ENCODE measurements at regions not wholly inside any gene's neighbourhood (a gene's known extent, or its start where the extent isn't known, plus 50 kb on each side); places are given as distances from the start of the nearest gene placed in this dataset.

- no peak overlapping the region for H3K4me2 ChIP-seq (replicated peaks; ENCODE audit: extremely low read depth, low read length, poor library complexity, severe bottlenecking)
- H3K36me3 ChIP-seq (replicated peaks in 1 of 2; ENCODE audit: control insufficient read depth in 1 of 2, insufficient read depth in 2 of 2, low read length in 2 of 2): no peaks in the 10 kb centered on the region
- no peaks in the 10 kb centered on the region for H3K36me3 Mint-ChIP-seq
- WGBS (ENCODE audit: insufficient coverage): 88% methylated on average over 2 of the region's 4 CpGs
- intact Hi-C loops (cut with micrococcal nuclease): no loop called here
- H3K9me3 ChIP-seq (replicated peaks in 1 of 2; ENCODE audit: control insufficient read depth in 1 of 2, insufficient read depth in 1 of 2, low read length in 2 of 2): peaks cover 2 to 3% of the 10 kb centered on the region in 2 donors
- H3K4me1 ChIP-seq (ENCODE audit: control insufficient read depth in 1 of 2, insufficient read depth in 2 of 2, low read length in 2 of 2): peaks cover 9 to 19% of the 10 kb centered on the region in 2 donors
- no peak overlapping the region for H3K27ac Mint-ChIP-seq
- H3K27ac ChIP-seq (ENCODE audit: low read depth in 1 of 2, low read length in 2 of 2): no peak overlapping the region
- H3K27me3 Mint-ChIP-seq (ENCODE audit: low read depth in 3 of 3): no peaks in the 10 kb centered on the region
- H3K4me1 Mint-ChIP-seq: no peaks in the 10 kb centered on the region
- H3K9me3 Mint-ChIP-seq: peaks cover 0 to 6% (median 3%) of the 10 kb centered on the region in 7 donors
- TF ChIP-seq CTCF (IDR thresholded peaks at IDR 0.05): no peak
- no peak overlapping the region for H3K4me3 ChIP-seq (replicated peaks in 1 of 3; ENCODE audit: low read depth in 2 of 3, low read length in 3 of 3)
- no peak for DNase-seq
- no peaks in the 10 kb centered on the region for H3K79me2 ChIP-seq (ENCODE audit: insufficient read depth, low read length)
- no peak overlapping the region for H3K4me3 Mint-ChIP-seq
- no peak overlapping the region for H2AFZ ChIP-seq (ENCODE audit: insufficient read depth, low read depth, low read length, poor library complexity, severe bottlenecking)
- no peak overlapping the region for H3K9ac ChIP-seq (ENCODE audit: insufficient read depth, low read length, poor library complexity, severe bottlenecking)
- H3K27me3 ChIP-seq (ENCODE audit: control insufficient read depth in 2 of 2, insufficient read depth in 2 of 2, low read length in 2 of 2): no peaks in the 10 kb centered on the region
- H4K20me1 ChIP-seq (ENCODE audit: insufficient read depth, low read length): no peaks in the 10 kb centered on the region
Observed at GRCh38 chr4:20196476-20196875, 55.2 kb upstream of the SLIT2 start.

DNA sequence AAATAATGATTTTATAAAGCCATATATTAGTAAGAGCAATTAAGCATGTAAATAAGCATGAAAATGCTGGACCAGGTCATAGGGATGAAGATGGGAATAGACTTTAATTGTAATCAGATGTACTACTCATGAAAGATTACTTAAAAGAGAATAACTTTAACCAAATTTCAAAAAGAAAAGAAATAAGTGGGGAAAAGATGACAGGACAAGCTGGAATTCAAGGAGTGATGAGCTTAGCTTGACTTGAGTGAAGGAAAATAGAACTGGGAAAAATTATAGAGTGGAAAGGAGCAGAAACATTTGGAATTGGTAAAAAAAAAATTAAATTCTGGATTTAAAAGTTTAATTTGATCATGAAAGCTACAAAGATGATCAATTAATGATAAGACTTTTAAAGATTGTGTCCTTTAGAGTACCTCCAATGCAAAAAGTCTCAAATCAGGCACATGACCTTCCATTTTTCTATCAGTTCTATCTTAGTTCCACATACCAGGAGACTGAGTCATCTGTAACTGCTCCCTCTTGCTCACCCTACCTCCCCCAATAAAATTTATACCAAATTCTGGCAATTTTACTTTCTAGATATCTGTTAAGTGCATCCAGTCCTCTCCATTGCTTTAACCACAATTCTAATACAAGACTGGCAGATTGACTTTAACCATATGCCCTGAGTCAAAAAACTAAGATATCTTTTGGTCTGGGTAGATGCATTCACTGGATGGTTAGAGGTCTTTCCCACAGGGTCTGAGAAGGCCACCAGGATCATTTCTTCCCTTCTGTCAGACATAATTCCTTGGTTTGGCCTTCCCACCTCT lies 56.4 kb upstream of the SLIT2 start:
- H3K9me3 ChIP-seq (replicated peaks in 1 of 2; ENCODE audit: control insufficient read depth in 1 of 2, insufficient read depth in 1 of 2, low read length in 2 of 2): peaks cover 7 to 9% of the 10 kb centered on the region in 2 donors
- no peaks in the 10 kb centered on the region for H3K27me3 ChIP-seq (ENCODE audit: control insufficient read depth in 2 of 2, insufficient read depth in 2 of 2, low read length in 2 of 2)
- no peak overlapping the region for H3K4me3 Mint-ChIP-seq
- no peaks in the 10 kb centered on the region for H3K36me3 Mint-ChIP-seq
- no peak for DNase-seq
- H3K9ac ChIP-seq (ENCODE audit: insufficient read depth, low read length, poor library complexity, severe bottlenecking): no peak overlapping the region
- no peaks in the 10 kb centered on the region for H4K20me1 ChIP-seq (ENCODE audit: insufficient read depth, low read length)
- H3K27ac Mint-ChIP-seq: no peak overlapping the region
- H3K27ac ChIP-seq (ENCODE audit: low read depth in 1 of 2, low read length in 2 of 2): no peak overlapping the region
- no peak overlapping the region for H3K4me3 ChIP-seq (replicated peaks in 1 of 3; ENCODE audit: low read depth in 2 of 3, low read length in 3 of 3)
- TF ChIP-seq CTCF (IDR thresholded peaks at IDR 0.05): no peak
- no peak overlapping the region for H3K4me2 ChIP-seq (replicated peaks; ENCODE audit: extremely low read depth, low read length, poor library complexity, severe bottlenecking)
- H3K36me3 ChIP-seq (replicated peaks in 1 of 2; ENCODE audit: control insufficient read depth in 1 of 2, insufficient read depth in 2 of 2, low read length in 2 of 2): no peaks in the 10 kb centered on the region
- no peak overlapping the region for H2AFZ ChIP-seq (ENCODE audit: insufficient read depth, low read depth, low read length, poor library complexity, severe bottlenecking)
- H3K9me3 Mint-ChIP-seq: peaks cover 4 to 11% (median 7%) of the 10 kb centered on the region in 7 donors
- H3K4me1 Mint-ChIP-seq: no peaks in the 10 kb centered on the region
- no peaks in the 10 kb centered on the region for H3K27me3 Mint-ChIP-seq (ENCODE audit: low read depth in 3 of 3)
- intact Hi-C loops (cut with micrococcal nuclease): no loop called here
- peaks cover 9 to 19% of the 10 kb centered on the region in 2 donors for H3K4me1 ChIP-seq (ENCODE audit: control insufficient read depth in 1 of 2, insufficient read depth in 2 of 2, low read length in 2 of 2)
- H3K79me2 ChIP-seq (ENCODE audit: insufficient read depth, low read length): no peaks in the 10 kb centered on the region
